ENCODE measurements at regions not wholly inside any gene's neighbourhood (a gene's known extent, or its start where the extent isn't known, plus 50 kb on each side); places are given as distances from the start of the nearest gene placed in this dataset.

- TF ChIP-seq POLR2A (IDR thresholded peaks at IDR 0.05) (no peak), CTCF (IDR thresholded peaks at IDR 0.05) (no peak), EP300 (IDR thresholded peaks at IDR 0.05) (no peak)
Measured at GRCh38 chr21:24423546-24423945, 1183.7 kb downstream of the MRPL39 start.
